Stimulated activated naive CD8-positive, alpha-beta T cell treated with anti-CD3 and anti-CD28 coated beads, Interleukin-15, Interleukin-2, amounts not matched to agents 100 U/mL and 50 U/mL, for 24 hours (primary cell): ENCODE measurements at regions not wholly inside any gene's neighbourhood (a gene's known extent, or its start where the extent isn't known, plus 50 kb on each side); places are given as distances from the start of the nearest gene placed in this dataset.

ENCODE experiments used
- ATAC-seq: fragments of 150-1000 bp; cut with Tn5 transposase; one replicate; pipeline ENCODE4 v1.10.0; 2021
- DNase-seq: peaks from one replicate; pipeline ENCODE4 v3.0.0; 2021

GRCh38 chr1:82830690-82831380 is 1030.1 kb downstream of the ADGRL2 start:
- no peak for ATAC-seq
- no peak for DNase-seq

GRCh38 chr1:82829527-82829926 is 1028.8 kb downstream of the ADGRL2 start:
- ATAC-seq (no peak), DNase-seq (no peak)

- DNase-seq (no peak), ATAC-seq (no peak)
Measured at GRCh38 chr1:82823876-82824275, 1023.1 kb downstream of the ADGRL2 start.

GRCh38 chr1:82820816-82821215 is 1020.1 kb downstream of the ADGRL2 start:
- DNase-seq, result no peak

GRCh38 chr1:82819234-82819633 is 1018.5 kb downstream of the ADGRL2 start:
- DNase-seq, result no peak
- ATAC-seq, result peak; percentile 57

More at GRCh38 chr1:82820816-82821215, 1020.1 kb downstream of the ADGRL2 start:
- no peak for ATAC-seq

- ATAC-seq, result no peak
- DNase-seq, result no peak
Measured at GRCh38 chr1:82818586-82818985, 1017.9 kb downstream of the ADGRL2 start.

- no peak for DNase-seq
- ATAC-seq, result no peak
Measured at GRCh38 chr1:82813386-82813785, 1012.7 kb downstream of the ADGRL2 start.

GRCh38 chr1:82810601-82811000 is 1009.9 kb downstream of the ADGRL2 start:
- ATAC-seq (no peak), DNase-seq (no peak)

- no peak for ATAC-seq
- no peak for DNase-seq
Measured at GRCh38 chr1:82807563-82807962, 1006.8 kb downstream of the ADGRL2 start.

GRCh38 chr1:82806133-82806532 is 1005.4 kb downstream of the ADGRL2 start:
- no peak for DNase-seq
- no peak for ATAC-seq

GRCh38 chr1:82801176-82801575 is 1000.4 kb downstream of the ADGRL2 start:
- no peak for ATAC-seq
- DNase-seq, result no peak

- ATAC-seq (no peak), DNase-seq (no peak)
Measured at GRCh38 chr1:82800721-82801120, 1000.0 kb downstream of the ADGRL2 start.

GRCh38 chr1:82799261-82799660 is 998.5 kb downstream of the ADGRL2 start:
- ATAC-seq (no peak), DNase-seq (no peak)

- no peak for ATAC-seq
- no peak for DNase-seq
Measured at GRCh38 chr1:82795508-82796149, 994.9 kb downstream of the ADGRL2 start.

GRCh38 chr1:82792151-82792550 is 991.4 kb downstream of the ADGRL2 start:
- ATAC-seq, result no peak
- no peak for DNase-seq

GRCh38 chr1:82790556-82790955 is 989.8 kb downstream of the ADGRL2 start:
- DNase-seq (no peak), ATAC-seq (no peak)

- no peak for ATAC-seq
- DNase-seq, result no peak
Measured at GRCh38 chr1:82788660-82789059, 987.9 kb downstream of the ADGRL2 start.

GRCh38 chr1:82788038-82788437 is 987.3 kb downstream of the ADGRL2 start:
- DNase-seq (no peak), ATAC-seq (no peak)

GRCh38 chr1:82786883-82787282 is 986.1 kb downstream of the ADGRL2 start:
- DNase-seq (no peak), ATAC-seq (no peak)

GRCh38 chr1:82785268-82785790 is 984.6 kb downstream of the ADGRL2 start:
- ATAC-seq (no peak), DNase-seq (no peak)

- ATAC-seq (no peak), DNase-seq (no peak)
Measured at GRCh38 chr1:82783044-82783443, 982.3 kb downstream of the ADGRL2 start.

- no peak for ATAC-seq
- DNase-seq, result no peak
Measured at GRCh38 chr1:82782599-82782998, 981.9 kb downstream of the ADGRL2 start.

- DNase-seq (no peak), ATAC-seq (no peak)
Measured at GRCh38 chr1:82778612-82779011, 977.9 kb downstream of the ADGRL2 start.

- ATAC-seq, result no peak
- DNase-seq, result no peak
Measured at GRCh38 chr1:82777240-82777639, 976.5 kb downstream of the ADGRL2 start.
